NCI-H774 (cell line): ENCODE measurements at regions not wholly inside any gene's neighbourhood (a gene's known extent, or its start where the extent isn't known, plus 50 kb on each side); places are given as distances from the start of the nearest gene placed in this dataset.
"Not testable (repeated sequence)": the region's sequence is repeated elsewhere in the genome, so short reads cannot be mapped to it uniquely, and the experiment has no call there.

Experiments used
- DNase-seq: peaks from one replicate; lab custom pipeline; 2025; lab: John Stamatoyannopoulos, UW

DNA sequence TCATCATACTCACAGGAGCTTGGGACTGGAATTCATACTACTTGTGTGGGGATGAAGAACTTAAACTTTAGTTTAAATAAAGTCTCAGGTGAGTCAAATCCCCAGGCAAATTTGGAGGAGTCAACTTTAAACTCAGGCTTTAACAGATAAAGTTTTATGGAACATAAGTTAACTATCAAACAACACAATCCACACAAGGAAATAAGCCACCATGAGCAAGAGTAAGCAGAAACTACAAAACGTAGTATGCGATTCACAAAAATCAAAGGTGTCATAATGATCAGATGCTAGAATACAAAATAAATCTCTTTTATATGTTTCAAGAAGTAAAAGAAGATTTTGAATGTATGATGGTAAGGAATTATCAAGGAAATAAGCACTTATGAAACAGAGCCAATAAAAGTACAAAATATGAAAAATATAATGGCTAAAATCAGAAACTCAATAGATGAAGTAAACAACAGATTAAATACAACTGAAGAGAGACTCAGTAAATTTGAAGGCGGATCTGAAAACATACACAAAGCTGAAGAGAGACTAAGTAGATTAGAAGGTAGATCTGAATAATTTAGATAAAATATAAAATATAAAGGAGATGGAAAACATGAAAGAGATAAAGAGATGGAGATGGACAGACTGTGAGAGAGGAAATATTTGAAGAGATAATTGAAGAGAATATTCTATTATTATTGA, 97.5 kb upstream of the TWIST2 start:
- no peak for DNase-seq

DNA sequence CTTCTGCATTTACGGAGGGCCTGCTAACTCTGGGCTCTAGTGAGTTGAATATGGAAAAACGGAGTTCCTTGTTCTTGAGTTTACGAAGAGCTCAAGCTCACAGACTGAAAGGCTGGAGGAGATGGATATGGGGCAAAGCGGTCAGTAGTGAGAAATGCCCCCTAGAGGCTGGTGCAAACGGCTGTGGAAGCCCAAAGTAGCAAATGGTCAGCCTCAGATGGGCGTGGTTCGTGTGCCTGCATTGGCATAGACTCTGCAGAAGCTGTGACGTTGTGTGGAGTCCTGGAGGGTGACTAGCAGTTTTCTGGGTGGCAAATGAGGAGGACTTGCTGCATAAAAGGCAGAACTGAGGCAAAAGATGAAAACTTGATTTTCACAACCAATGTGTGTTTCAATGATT, 93.6 kb upstream of the TWIST2 start:
- no peak for DNase-seq

DNA sequence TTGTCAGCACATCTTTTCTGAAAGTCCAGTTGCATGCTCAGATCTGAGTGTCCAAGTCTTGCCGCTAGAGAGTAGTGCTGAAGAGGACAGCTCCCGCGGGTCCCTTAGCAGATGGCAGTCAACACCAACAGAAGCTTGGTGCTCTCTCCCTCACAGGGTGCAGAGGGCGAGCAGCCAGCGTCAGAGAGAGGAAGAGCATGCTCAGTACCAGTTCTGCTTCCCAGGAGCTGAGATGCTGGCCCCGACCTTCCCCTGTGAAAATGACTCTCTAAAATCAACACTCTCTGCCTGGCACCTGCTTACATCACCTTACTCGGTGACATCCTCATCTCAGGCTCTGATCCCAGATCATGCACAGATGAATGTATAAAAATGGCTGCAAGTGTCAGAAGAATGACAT, 86.0 kb upstream of the TWIST2 start:
- DNase-seq = no peak

DNA sequence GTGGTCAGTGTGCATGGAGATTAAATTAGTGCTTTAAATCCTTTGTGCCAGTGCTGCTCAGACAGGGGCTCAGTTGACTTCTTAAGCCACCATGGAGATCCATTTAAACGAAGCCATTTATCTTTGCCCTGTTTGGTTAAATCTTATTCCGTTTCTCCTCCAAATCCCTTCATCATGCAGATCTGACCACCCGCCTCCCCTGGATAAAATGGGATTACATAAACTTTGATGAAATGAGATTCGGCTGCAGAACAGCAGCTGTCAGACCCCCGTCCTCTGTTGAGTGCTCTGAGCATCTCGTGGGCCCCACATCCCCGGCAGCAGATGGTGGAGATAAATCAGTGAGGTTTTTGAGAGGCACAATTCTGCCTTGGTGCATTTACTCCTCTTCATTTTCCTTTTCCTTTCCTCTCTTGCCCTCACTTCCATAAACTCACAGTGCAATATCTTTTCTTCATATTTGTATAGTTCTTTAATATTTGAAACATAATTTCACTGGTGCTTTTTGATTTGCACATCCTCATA, 84.4 kb upstream of the TWIST2 start:
- DNase-seq = no peak

DNA sequence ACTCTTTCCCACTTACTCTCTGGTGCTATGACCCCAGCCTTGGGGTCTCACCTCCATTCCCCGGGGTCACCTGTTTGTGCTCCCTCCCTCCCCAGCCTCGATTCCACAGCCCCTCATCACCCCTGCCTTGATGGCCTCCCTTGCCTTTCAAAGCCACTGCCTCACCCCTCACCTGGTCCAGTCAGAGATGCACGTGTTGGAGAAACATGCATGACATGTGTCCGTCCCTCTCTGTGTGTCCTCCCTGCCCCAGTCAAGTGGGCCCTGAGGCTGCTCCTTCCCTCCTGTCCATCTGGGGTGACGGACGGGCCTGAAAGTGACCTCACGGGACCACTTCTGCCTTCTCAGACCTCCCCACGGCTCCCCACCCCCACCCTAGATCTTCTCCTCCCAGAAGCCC, 82.3 kb upstream of the TWIST2 start:
- no peak for DNase-seq

DNA sequence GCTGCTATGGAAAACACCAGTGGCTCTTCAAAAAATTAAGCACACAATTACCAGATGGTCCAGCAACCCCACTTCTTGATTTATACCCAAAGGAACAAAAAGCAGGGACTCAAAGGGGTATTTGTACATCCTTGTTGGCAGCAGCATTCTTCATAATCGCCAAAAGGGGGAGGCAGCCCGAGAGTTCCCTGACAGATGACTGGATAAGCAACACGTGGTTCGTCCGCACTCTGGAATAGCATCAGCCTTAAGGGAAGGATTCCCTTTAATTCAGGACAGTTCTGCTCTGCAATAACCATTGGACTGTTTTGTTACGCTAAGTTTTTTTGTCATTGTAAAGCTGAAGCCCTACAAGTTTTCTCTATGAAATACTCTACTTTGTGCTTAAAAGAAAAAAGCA, 76.7 kb upstream of the TWIST2 start:
- DNase-seq = no peak

DNA sequence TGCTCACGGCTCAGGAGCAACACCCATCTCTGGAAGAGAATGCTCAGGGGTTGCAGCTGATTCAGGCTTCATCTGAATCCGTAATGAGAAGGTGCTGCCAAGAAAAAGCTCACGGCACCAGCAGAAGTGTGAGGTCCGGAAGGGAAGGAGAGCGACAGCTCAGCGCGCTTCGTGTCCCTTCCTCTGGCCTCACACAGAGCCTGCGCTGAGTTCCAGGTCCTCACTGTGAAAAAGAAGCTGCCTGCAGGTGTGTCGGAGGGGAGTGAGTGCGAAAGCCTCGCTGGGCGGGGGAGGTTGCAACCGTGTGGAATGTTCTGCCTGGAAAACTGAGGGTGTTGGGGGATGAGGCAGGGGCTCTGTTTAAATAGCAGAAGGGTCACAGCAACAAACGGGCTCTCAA, 76.2 kb upstream of the TWIST2 start:
- DNase-seq = no peak

DNA sequence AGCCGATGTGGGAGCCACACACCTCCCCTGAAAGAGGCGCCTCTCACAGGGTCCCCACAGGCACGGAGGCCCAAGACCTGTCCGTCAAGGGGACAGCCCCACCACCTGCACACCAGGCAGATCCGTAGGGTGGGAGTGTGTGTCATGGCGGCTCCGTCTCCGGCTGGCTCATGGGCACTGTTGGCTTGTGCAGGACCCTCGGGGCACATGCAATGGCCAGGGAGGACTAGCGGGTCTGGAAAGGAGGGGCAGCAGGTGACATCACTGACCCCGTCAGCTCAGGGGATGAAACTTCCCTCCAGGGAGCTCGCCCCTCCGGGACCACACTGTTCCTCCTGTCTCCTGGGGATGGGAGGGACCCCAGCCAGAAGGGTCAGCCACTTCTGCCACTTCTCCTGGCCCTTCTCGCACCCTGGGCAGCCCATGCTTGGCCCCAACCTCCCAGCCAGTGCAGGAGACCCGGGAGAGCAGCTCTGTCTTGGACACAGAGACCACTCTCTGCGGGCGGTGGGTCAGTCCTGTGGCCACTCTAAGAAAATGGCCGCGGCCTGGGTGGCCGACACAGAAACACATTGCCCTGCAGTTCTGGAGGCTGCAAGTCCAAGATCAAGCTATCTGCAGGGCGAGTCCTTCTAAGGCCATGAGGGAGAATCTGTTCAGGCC, 75.1 kb upstream of the TWIST2 start:
- DNase-seq = no peak

DNA sequence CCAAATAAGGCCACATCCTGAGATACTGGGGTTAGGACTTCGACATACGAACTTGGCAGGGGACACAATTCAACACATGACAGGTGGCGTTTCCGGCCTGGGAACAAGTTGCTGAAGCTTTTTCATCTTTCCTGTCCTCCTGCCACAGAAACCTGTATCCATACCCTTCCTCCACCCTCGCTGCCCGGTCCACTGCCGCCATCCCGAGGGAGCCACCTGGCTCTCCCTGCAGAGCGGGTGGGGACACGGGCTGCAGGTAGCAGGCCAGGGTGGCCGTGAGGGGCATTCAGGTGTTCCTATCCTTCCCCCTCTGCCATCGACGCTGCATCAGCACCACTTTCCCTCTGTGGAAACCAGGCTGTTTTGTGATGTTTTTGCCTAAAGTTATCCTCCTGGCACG, 74.4 kb upstream of the TWIST2 start:
- no peak for DNase-seq

DNA sequence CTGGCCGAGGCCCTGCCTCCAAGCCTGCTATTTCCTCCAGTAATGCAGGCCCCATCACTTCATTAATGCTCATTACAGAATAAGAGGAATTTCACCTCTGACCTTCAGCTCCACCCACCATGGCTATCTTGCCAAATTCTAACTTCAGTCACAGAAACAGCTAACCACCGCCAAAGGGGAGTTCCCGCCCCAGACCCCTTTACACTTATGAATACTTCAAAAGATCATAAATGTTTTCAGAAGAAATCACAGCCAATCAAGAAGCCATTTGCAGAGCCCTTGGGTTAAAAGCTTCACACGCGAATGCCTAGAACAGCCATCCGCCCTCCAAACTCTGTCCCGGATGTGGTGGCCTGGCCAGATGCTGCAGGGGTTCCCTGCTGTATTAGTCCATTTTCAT, 73.8 kb upstream of the TWIST2 start:
- no peak for DNase-seq

DNA sequence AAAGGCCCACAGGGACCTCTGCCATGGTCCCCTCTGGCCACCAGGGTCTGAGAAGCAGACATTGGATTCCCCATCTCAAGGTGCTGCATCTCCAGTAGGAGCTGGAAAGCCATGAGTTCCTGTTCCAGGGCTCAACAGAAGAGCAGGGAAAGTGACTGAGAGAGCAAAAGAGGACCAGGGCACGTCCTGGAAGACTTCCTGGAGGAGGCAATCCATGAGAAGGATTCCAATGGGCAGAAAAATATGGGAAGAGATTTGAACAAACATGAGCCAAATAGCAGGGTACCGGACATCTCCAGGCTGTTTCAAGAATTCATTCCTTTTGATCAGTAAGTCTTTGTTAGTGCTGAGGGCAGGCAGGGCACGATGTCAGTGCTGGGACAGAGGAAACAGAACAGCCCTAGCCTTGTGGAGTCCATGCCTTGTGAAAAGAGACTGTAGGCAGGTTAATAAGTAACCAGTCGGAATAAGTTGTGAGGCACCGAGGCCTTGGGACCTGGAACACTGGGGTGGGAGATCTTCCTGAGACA, 72.8 kb upstream of the TWIST2 start:
- no peak for DNase-seq

DNA sequence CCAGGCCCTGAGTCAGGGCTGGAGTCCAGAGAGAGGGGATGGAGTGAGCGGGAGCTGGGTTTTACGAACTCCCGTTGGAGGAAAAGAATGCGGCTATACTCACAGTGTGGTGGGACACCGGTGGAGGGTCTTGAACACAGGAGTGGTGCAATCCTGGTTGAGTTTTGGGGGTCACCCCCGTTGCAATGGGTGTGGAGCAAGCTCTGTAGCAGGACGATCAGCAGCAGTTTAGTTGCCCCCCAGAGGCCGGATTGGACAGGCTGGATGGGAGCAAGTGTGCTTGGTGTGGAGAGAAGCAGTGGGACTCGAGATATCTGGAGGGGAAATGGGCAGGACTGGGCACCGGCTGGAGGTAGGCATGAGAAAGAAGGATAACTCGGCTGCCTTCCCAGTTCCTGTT, 72.3 kb upstream of the TWIST2 start:
- no peak for DNase-seq

DNA sequence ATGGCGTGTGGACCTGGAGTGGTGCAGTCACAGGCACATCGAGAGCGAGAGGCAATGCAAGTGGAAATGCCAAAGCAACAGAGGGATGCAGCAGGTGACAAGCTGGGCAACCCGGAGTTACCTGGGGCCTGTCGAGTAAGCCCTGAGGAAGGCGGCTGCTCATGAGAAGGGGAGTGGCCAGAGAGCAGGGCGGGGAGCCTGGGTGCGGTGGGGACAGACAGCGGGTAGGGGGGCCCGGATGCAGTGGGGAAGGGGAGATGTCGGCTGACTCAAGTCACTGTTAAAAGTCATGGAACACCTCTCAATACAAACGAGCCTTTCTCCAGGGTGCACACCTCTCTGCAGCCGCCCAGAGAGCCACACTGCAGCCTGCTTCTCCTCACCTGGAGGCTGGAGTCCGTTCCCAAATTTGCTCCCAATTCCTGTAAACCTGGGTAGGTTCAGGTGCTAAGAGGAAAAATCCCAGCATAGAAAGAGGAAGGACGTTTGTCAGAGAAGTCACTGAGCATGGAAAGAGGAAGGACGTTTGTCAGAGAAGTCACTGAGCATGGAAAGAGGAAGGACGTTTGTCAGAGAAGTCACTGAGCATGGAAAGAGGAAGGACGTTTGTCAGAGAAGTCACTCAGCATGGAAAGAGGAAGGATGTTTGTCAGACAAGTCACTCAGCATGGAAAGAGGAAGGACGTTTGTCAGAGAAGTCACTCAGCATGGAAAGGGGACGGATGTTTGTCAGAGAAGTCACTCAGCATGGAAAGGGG, 71.7 kb upstream of the TWIST2 start:
- no peak for DNase-seq

DNA sequence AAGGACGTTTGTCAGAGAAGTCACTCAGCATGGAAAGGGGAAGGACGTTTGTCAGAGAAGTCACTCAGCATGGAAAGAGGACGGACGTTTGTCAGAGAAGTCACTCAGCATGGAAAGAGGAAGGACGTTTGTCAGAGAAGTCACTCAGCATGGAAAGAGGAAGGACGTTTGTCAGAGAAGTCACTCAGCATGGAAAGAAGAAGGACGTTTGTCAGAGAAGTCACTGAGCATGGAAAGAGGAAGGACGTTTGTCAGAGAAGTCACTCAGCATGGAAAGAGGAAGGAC, 71.2 kb upstream of the TWIST2 start:
- not testable (repeated sequence) for DNase-seq

DNA sequence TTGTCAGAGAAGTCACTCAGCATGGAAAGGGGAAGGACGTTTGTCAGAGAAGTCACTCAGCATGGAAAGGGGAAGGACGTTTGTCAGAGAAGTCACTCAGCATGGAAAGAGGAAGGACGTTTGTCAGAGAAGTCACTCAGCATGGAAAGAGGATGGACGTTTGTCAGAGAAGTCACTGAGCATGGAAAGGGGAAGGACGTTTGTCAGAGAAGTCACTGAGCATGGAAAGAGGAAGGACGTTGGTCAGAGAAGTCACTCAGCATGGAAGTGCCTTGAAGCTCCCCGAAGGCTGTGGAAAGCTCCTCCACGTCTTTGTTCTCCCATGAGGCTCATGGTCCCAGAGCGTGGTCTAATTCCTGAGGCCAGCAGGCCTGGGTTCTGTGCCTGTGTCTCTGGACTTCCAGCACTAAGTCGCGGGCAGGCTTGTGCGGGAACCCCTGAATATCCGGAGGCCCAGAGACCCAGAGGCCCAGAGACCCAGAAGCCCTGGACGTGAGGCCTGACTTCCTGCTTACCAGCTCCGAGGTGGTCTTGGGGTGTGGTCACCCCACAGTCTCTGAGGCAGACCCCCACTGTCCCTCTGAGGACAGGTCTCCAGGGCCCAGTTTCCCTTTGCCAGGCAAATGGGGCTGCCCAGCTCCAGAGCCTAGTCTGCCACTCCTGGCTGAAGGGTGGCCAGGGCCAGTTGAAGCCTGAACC, 70.4 kb upstream of the TWIST2 start:
- no peak for DNase-seq

DNA sequence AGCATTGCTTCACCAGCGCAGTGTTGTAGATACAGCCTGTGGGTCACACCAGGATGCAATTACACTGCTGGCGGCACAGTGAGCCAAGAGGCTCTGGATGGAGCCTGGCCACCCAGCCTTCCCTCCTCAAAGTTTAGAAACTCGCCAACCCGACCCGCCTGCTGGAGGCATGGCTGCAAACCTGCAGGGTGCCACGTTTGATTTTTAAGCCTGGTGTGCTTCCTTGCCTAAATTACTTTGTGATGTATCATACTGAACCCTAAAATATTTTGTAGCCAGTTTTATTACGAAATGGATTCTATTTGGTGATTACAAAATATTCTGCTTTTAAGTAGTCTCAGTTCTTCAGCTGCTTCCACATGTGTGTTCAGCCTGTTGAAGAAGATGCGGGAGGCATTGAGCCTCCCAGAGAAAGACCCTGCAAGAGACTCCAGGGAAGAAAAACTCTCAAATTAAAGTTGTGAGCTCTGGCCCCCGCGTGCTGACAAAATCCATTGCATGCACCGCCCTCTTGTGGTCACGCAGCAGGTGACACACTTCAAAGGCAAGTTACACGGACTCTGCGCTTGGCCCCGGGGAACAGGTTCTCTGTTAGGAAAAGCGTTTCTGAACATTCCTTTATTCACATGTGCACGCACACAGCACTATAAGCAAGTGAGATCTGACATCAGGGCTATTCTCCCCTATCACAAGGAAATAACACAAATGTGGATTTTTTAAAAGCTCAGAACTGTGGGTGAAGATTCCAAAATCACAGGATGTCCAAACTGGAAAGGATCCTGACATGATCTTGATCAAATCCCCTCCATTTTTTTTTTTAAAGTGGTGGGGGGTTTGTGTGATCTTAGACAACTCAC, 63.0 kb upstream of the TWIST2 start:
- peak; percentile 30 for DNase-seq

DNA sequence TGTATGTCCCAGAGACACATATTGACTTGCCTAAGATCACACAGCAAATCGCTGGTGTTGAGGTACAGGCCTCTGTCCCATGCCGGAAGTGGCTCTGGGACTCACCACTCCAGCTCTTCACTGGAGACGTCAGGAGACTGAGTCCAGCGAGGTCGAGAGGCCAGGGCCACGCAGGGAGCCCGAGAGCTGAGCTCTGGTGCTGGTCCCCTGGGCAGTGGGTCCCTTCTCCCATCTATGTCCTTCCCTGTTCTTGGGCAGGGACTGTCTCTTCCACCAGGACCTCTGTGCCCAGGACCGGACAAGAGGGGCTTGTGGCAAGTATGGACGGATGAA, 62.4 kb upstream of the TWIST2 start:
- DNase-seq = no peak

DNA sequence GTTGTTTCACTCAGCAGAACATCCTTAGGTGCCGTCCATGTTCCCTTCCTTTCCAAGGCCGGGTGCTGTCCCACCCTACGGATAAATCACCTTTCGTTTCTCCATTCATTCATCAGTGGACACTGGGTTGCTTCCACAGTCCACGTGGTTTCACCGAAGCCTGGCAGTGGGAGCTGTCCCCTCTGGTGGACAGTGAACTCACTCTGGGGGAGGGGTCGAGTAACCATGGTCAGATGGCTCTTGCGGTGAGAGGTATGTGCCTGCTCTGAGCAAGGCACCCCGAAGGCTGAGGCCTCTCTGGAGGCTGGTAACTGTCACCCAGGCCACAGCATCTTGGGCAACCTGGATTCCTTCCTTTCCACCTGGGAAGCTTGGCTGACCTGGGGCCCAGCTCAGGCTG, 61.5 kb upstream of the TWIST2 start:
- DNase-seq = no peak

DNA sequence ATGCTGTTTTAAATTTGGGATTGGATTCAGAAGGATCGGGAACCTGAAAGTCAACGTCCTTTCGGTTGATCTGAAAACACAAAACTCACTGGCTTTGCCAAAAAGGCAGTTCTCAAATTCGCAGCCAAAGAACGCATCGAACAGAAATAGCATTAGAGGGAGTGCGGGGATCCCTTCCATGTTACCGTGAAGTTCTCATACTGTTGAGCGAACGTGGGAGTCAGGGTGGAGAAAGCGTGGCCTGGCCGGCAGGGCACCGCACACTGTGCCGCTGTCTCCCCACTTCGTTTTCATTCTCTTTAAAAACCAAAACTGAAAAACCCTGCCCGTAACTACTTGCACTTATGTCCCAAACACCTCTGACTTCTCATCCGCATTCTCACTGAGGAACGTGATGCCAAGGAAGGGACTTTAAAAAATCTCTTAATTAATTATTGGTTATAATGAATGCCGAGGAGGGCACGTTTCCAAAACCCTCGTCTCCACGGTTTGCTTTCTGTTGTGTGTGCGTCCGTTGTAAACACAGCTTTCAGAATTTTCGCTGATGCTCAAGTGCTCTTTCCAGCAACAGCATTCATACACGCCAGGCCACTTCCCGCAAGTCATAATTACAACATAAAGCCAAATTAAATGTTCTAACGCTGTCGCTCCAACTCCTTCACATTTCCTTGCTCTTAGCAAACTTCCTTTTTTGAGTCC, 60.9 kb upstream of the TWIST2 start:
- no peak for DNase-seq

DNA sequence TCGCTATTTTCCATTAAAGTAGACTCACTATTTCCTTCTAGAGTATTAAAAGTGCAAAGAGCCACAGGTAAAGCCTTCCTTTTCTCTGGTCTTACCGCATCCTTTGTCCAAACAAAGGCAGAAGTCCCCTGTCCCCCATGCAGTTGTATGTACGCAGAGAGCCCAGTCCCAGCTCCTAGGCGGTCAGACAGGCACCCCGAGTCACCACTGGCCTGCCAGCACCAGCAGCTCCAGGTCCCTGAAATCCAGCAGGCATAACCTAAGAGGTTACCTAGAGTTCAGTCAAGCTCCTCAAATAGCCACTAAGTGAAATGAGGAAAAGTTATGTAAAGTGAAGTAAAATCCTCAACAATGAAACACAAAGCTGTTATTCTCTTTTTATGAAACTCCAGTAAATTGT, 60.4 kb upstream of the TWIST2 start:
- no peak for DNase-seq

DNA sequence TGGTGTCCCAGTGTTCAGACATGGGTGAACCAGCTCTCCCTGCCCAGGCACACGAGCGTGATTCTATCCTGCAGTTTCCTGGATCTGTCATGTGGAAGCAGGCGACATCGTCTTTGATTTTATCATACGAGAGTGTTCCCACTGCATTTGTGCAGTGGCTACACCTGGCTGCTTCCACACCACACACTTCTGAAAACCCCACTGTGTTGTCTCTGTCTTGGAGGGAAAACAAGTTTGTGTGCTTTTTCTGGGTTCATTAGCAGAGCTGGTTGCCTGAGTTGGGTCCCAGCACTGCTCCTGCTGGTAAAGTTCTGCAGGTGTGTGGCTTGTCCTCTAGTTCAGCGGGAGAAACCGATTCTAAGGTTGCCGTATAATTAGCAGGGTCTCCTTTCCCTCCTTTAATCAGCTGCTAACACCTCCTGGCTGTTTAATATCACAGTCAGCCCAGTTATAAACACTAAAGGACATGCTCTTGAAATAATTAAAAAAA, 58.5 kb upstream of the TWIST2 start:
- no peak for DNase-seq
